Neural crest cell (in vitro differentiated cells): ENCODE measurements at regions not wholly inside any gene's neighbourhood (a gene's known extent, or its start where the extent isn't known, plus 50 kb on each side); places are given as distances from the start of the nearest gene placed in this dataset.

Experiments used
- DNase-seq: peaks from one replicate; pipeline ENCODE4 v3.0.0; 2021; ENCODE audit warnings: low read depth, mixed read lengths, low spot score
- H3K27ac Mint-ChIP-seq: one replicate; pipeline ENCODE4 v1.8.0; 2021; ENCODE audit warnings: mild to moderate bottlenecking, mixed read lengths; ENCODE audit not compliant: unreplicated experiment
- H3K27me3 Mint-ChIP-seq: 2 replicates; pipeline ENCODE4 v1.8.0; 2021; ENCODE audit warnings: low read depth, mild to moderate bottlenecking, mixed read lengths
- H3K36me3 Mint-ChIP-seq: 2 replicates; pipeline ENCODE4 v1.8.0; 2021; ENCODE audit warnings: low read depth, mild to moderate bottlenecking, mixed read lengths
- H3K4me1 Mint-ChIP-seq: 2 replicates; pipeline ENCODE4 v1.8.0; 2021; ENCODE audit warnings: mixed read lengths
- H3K4me3 Mint-ChIP-seq: one replicate; pipeline ENCODE4 v1.8.0; 2021; ENCODE audit warnings: mild to moderate bottlenecking, mixed read lengths
- H3K9me3 Mint-ChIP-seq: 2 replicates; pipeline ENCODE4 v1.8.0; 2021; ENCODE audit warnings: mixed read lengths
- CTCF ChIP-seq: fragments of 200-600 bp; sonication (generic); conservative IDR thresholded peaks from 2 replicates; pipeline ENCODE4 v1.5.0; 2021; ENCODE audit warnings: antibody characterized with exemption, mild to moderate bottlenecking

- no peak for TF ChIP-seq CTCF
- H3K27me3 Mint-ChIP-seq: no peaks in the 10 kb centered on the region
- H3K27ac Mint-ChIP-seq: peak overlapping the region; percentile 39
- H3K4me3 Mint-ChIP-seq: peak overlapping the region; percentile 13
- peaks cover 50% of the 10 kb centered on the region for H3K4me1 Mint-ChIP-seq
- H3K36me3 Mint-ChIP-seq: no peaks in the 10 kb centered on the region
- no peak for DNase-seq
- H3K9me3 Mint-ChIP-seq: no peaks in the 10 kb centered on the region
Measured at GRCh38 chr10:63064706-63065105, 68.4 kb upstream of the NRBF2 start.

GRCh38 chr10:63058236-63058635 is 74.9 kb upstream of the NRBF2 start:
- H3K4me3 Mint-ChIP-seq: peak overlapping the region; percentile 10
- DNase-seq: peak; percentile 20
- no peaks in the 10 kb centered on the region for H3K36me3 Mint-ChIP-seq
- H3K9me3 Mint-ChIP-seq: no peaks in the 10 kb centered on the region
- peaks cover 53% of the 10 kb centered on the region for H3K4me1 Mint-ChIP-seq
- H3K27me3 Mint-ChIP-seq: no peaks in the 10 kb centered on the region
- no peak for TF ChIP-seq CTCF
- no peak overlapping the region for H3K27ac Mint-ChIP-seq

GRCh38 chr10:63057509-63057908 is 75.6 kb upstream of the NRBF2 start:
- H3K4me3 Mint-ChIP-seq: peak overlapping the region; percentile 10
- peak overlapping the region; percentile 9 for H3K27ac Mint-ChIP-seq
- no peaks in the 10 kb centered on the region for H3K9me3 Mint-ChIP-seq
- no peaks in the 10 kb centered on the region for H3K36me3 Mint-ChIP-seq
- DNase-seq: no peak
- no peak for TF ChIP-seq CTCF
- no peaks in the 10 kb centered on the region for H3K27me3 Mint-ChIP-seq
- H3K4me1 Mint-ChIP-seq: peaks cover 52% of the 10 kb centered on the region

- H3K4me1 Mint-ChIP-seq: peaks cover 49% of the 10 kb centered on the region
- no peaks in the 10 kb centered on the region for H3K36me3 Mint-ChIP-seq
- no peaks in the 10 kb centered on the region for H3K9me3 Mint-ChIP-seq
- no peak for TF ChIP-seq CTCF
- H3K4me3 Mint-ChIP-seq: no peak overlapping the region
- DNase-seq: no peak
- no peak overlapping the region for H3K27ac Mint-ChIP-seq
- no peaks in the 10 kb centered on the region for H3K27me3 Mint-ChIP-seq
Measured at GRCh38 chr10:63055705-63056104, 77.4 kb upstream of the NRBF2 start.

GRCh38 chr10:63054889-63055611 is 78.1 kb upstream of the NRBF2 start:
- Mint-ChIP-seq H3K36me3 (peaks cover 2% of the 10 kb centered on the region), H3K4me3 (no peak overlapping the region), H3K9me3 (peaks cover 2% of the 10 kb centered on the region), H3K4me1 (peaks cover 44% of the 10 kb centered on the region), H3K27ac (no peak overlapping the region), H3K27me3 (no peaks in the 10 kb centered on the region)
- no peak for DNase-seq
- TF ChIP-seq CTCF: no peak
